HAP-1 (cell line): ENCODE measurements at regions not wholly inside any gene's neighbourhood (a gene's known extent, or its start where the extent isn't known, plus 50 kb on each side); places are given as distances from the start of the nearest gene placed in this dataset.
"Not testable (repeated sequence)": the region's sequence is repeated elsewhere in the genome, so short reads cannot be mapped to it uniquely, and the experiment has no call there.

ENCODE experiments used
- DNase-seq, 2 experiments: peaks; one replicate each; pipeline ENCODE4 v3.0.0-alpha.2; 2016 to 2020; ENCODE audit warnings: low spot score in 2 of 2
- H3K27me3 ChIP-seq: fragments of 250-450 bp; sonication (Bioruptor Pico); 2 replicates; pipeline ENCODE4 v1.5.1; 2020; ENCODE audit warnings: low read depth, mild to moderate bottlenecking, moderate library complexity
- H3K36me3 ChIP-seq: fragments of 250-450 bp; sonication (Bioruptor Pico); replicated peaks from 2 replicates; pipeline ENCODE4 v1.5.1; 2020; ENCODE audit warnings: mild to moderate bottlenecking
- H3K4me1 ChIP-seq: fragments of 250-450 bp; sonication (Bioruptor Pico); 2 replicates; pipeline ENCODE4 v1.5.1; 2020; ENCODE audit warnings: mild to moderate bottlenecking
- H3K4me3 ChIP-seq: fragments of 250-450 bp; sonication (Bioruptor Pico); 2 replicates; pipeline ENCODE4 v1.5.1; 2020; ENCODE audit warnings: mild to moderate bottlenecking, moderate library complexity
- H3K9me3 ChIP-seq: fragments of 250-450 bp; sonication (Bioruptor Pico); 2 replicates; pipeline ENCODE4 v1.5.1; 2020; ENCODE audit warnings: mild to moderate bottlenecking, moderate library complexity
- in situ Hi-C: fragments of 300-500 bp; cut with MboI; formaldehyde crosslinking; loops from 3 replicates; pipeline ENCODE4 v1.14.3; 2020; ENCODE audit warnings: low sequenced_read_pairs, inconsistent platforms, mixed read lengths

DNA sequence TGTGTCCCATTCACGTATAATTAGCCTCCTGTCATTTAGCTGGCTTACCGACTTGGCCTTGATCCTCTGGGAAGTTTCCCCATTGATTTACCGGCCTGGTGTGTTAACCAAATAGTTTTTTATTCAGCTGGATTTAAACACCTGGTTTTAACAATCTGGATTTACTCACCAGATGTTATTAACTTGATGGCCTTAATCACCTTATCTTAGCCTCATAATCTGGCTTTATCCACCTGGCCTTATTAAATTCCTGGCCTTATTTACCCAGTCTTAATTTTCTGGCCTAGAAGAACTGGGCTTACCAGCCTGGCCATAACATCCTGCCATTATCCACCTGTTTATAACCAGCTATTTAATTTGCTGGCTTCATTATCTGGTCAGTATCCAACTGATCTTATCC lies 89.9 kb downstream of the IL12A start:
- H3K36me3 ChIP-seq: no peaks in the 10 kb centered on the region
- DNase-seq: no peak
- no peaks in the 10 kb centered on the region for H3K4me1 ChIP-seq
- H3K4me3 ChIP-seq: no peak overlapping the region
- H3K9me3 ChIP-seq: no peaks in the 10 kb centered on the region
- no peaks in the 10 kb centered on the region for H3K27me3 ChIP-seq
- in situ Hi-C loops: no loop called here

DNA sequence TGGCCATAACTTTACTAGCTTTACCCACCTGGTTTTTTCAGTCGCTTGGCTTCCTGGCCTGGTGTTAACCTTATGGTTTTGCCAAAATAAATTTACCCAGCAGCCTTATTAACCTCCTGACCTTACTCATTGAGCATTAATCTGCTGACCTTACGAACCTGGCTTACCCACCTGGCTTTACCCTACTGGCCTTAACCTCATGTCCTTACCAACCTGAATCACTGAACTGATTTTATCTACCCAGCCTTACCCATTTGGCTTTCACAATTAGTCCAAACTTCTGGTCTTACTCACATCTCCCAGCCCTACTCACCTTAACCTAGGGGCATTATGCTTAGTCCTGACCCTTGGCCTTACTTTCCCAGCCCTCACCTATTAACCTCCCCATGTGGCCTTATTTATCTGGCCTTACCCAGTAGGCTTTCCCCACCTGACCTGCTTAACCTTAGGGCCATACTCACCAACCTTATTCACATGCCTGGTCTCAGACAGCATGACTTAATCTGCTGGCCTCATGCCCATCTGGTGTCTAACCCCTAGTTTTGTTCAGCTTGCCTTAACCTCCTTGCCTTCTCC lies 93.4 kb downstream of the IL12A start:
- no peaks in the 10 kb centered on the region for H3K27me3 ChIP-seq
- H3K36me3 ChIP-seq: no peaks in the 10 kb centered on the region
- in situ Hi-C loops: no loop called here
- no peak overlapping the region for H3K4me3 ChIP-seq
- H3K4me1 ChIP-seq: no peaks in the 10 kb centered on the region
- no peaks in the 10 kb centered on the region for H3K9me3 ChIP-seq
- no peak for DNase-seq

DNA sequence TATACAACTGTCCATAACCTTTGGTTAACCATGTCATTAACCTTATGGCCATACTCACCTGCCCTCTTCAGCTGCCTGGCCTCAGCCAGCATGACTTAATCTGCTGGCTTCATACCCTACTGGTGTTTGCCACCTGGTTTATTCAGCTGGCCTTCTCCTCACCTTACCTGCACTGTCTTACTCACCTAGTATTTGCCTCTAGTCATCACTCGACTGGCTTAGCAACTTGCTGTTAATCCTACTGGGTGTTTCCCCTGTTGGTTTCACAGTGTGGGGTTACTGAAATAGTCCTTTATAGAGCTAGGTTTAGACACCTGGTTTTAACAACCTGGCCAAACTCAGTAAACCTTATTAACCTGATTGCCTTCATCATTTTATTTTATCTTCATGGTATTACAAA lies 96.4 kb downstream of the IL12A start:
- H3K4me1 ChIP-seq: no peaks in the 10 kb centered on the region
- H3K27me3 ChIP-seq: no peaks in the 10 kb centered on the region
- no peak overlapping the region for H3K4me3 ChIP-seq
- H3K9me3 ChIP-seq: no peaks in the 10 kb centered on the region; the same call in 1 of the 2 replicates
- no peak for DNase-seq
- in situ Hi-C loops: no loop called here
- H3K36me3 ChIP-seq: no peaks in the 10 kb centered on the region

DNA sequence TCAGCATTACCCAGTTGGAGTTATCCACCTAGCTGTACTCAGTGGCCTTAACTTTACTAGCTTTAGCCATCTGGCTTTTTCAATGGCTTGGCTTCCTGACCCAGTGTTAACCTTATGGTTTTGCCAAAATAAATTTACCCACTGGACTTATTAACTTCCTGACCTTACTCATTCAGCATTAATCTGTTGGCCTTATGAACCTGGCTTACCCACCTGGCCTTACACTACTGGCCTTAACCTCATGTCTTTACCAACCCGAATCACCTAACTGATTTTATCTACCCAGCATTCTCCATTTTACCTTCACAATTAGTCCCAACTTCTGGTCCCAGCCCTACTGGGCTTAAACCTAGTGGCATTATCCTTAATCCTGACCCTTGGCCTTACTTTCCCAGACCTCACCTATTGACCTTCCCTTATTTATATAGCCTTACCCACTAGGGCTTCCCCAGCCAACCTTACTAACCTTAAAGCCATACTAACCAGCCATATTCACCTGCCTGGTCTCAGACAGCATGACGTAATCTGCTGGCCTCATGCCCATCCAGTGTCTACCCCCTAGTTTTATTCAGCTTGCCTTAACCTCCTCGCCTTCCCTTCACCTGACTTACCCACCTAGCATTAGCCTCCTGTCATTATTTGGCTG lies 100.0 kb downstream of the IL12A start:
- H3K4me3 ChIP-seq: no peak overlapping the region
- DNase-seq: no peak
- H3K9me3 ChIP-seq: no peaks in the 10 kb centered on the region; the same call in 1 of the 2 replicates
- in situ Hi-C loops: no loop called here
- H3K27me3 ChIP-seq: no peaks in the 10 kb centered on the region
- H3K4me1 ChIP-seq: no peaks in the 10 kb centered on the region
- no peaks in the 10 kb centered on the region for H3K36me3 ChIP-seq

DNA sequence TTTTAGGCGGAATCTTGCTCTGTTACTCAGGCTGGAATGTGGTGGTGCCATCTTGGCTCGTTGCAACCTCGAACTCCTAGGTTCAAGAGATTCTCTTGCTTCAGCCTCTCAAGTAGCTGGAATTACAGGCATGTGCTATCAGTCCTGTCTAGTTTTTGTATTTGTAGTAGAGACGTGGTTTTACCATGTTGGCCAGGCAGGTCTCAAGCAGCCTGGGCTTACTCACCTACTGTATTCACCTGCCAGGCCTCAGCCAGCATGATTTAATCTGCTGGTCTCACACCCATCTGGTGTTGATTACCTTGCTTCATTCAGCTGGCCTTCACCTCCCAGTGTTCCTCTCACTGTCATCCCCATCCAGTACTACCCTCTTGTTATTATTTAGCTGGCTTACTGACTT lies 102.0 kb downstream of the IL12A start:
- H3K36me3 ChIP-seq: no peaks in the 10 kb centered on the region
- H3K27me3 ChIP-seq: no peaks in the 10 kb centered on the region
- H3K9me3 ChIP-seq: no peaks in the 10 kb centered on the region; the same call in 1 of the 2 replicates
- H3K4me1 ChIP-seq: no peaks in the 10 kb centered on the region
- in situ Hi-C loops: no loop called here
- no peak for DNase-seq
- no peak overlapping the region for H3K4me3 ChIP-seq

DNA sequence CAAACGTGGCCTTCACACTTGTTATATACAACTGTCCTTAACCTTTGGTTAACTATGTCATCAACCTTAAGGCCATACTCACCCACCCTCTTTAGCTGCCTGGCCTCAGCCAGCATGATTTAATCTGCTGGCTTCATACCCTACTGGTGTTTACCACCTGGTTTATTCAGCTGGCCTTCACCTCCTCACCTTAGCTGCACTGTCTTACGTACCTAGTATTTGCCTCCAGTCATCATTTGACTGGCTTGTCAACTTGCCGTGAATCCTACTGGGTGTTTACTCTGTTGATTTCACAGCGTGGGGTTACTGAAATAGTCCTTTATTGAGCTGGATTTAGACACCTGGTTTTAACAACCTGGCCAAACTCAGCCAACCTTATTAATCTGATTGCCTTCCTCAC lies 102.8 kb downstream of the IL12A start:
- Histone ChIP-seq H3K36me3 (no peaks in the 10 kb centered on the region), H3K27me3 (no peaks in the 10 kb centered on the region), H3K9me3 (no peaks in the 10 kb centered on the region; the same call in 1 of the 2 replicates), H3K4me1 (no peaks in the 10 kb centered on the region), H3K4me3 (no peak overlapping the region)
- in situ Hi-C loops: no loop called here
- DNase-seq: no peak

DNA sequence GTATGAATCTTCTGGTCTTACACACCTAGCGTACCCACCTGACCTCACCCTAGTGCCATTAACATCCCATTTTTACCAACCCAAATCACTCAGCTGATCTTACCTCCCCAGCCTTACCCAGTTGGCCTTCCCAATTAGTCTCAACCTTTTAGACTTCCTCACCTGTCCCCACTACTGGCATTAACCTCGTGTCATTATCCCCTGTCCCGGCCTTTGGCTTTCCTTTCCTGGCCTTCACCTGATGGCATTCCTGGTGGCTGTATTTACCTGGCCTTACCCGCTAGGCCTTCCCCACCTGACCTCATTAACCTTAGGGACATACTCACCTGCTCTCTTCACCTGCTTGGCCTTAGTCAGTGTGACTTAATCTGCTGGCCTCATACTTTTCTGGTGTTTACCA lies 104.1 kb downstream of the IL12A start:
- Histone ChIP-seq H3K9me3 (no peaks in the 10 kb centered on the region; the same call in 1 of the 2 replicates), H3K27me3 (no peaks in the 10 kb centered on the region), H3K36me3 (no peaks in the 10 kb centered on the region), H3K4me1 (no peaks in the 10 kb centered on the region), H3K4me3 (no peak overlapping the region)
- DNase-seq: no peak
- in situ Hi-C loops: no loop called here

DNA sequence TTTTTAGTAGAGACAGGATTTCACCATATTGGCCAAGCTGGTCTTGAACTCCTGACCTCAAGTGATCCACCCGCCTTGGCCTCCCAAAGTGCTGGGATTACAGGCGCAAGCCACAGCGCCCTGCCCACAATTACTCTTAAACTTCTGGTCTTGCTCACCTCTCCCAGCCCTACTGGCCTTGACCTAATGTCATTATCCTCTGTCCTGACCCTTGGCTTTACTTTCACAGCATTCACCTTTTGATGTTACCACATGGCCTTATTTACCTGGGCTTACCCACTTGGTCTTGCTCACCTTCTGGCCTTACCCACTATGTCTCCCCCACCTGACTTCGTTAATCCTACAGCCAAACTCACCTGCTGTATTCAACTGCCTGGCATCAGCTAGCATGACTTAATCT lies 105.9 kb downstream of the IL12A start:
- H3K27me3 ChIP-seq: no peaks in the 10 kb centered on the region
- no peaks in the 10 kb centered on the region for H3K4me1 ChIP-seq
- no peaks in the 10 kb centered on the region for H3K36me3 ChIP-seq
- no peaks in the 10 kb centered on the region for H3K9me3 ChIP-seq
- in situ Hi-C loops: no loop called here
- no peak overlapping the region for H3K4me3 ChIP-seq
- no peak for DNase-seq

DNA sequence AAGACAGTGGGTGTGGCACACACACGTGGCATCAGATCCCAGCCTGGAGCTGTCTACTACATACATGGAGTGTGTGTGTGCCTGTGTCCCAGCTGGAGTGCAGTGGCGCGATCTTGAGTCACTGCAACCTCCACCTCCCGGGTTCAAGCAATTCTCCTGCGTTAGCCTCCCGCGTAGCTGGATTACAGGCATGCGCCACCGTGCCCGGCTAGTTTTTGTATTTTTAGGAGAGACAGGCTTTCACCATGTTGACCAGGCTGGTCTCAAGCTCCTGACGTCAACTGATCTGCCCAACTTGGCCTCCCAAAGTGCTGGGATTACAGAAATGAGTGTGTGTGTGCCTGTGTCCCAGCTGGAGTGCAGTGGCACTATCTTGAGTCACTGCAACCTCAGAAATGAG lies 108.8 kb downstream of the IL12A start:
- Histone ChIP-seq H3K27me3 (no peaks in the 10 kb centered on the region), H3K9me3 (no peaks in the 10 kb centered on the region), H3K4me3 (no peak overlapping the region), H3K36me3 (no peaks in the 10 kb centered on the region), H3K4me1 (no peaks in the 10 kb centered on the region)
- DNase-seq: no peak
- in situ Hi-C loops: no loop called here

DNA sequence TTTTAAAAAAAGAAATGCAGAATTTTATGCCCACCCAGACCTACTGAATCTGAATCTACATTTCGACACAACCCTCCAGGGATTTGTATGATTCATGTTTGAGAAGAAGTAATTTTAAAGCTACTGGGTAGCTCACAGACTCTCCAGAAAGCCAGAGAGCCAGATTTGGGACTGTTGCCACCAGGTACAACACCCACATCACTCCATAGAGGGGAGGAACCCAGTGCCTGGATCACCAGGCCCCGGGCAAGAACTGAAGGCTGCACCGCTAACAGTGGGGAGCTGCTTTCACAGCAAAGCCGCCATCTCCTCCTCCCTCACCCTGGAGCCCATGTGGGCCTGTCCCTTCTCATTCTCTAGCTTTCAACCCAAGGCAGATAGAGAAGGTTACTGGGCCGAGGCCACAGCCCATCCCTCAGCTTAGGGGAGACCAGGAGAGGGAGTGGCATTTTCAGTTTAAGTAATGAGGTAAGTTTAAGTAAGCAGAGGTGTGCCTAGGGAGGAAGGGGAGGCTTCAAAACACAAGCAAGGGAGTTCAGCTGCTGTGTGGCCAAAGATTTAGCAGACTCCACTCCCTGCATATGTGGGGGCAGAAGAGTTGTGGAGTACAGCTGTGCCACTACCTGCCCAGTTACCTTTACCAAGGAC lies 109.8 kb downstream of the IL12A start:
- in situ Hi-C loops: no loop called here
- H3K4me3 ChIP-seq: no peak overlapping the region
- DNase-seq: no peak
- no peaks in the 10 kb centered on the region for H3K4me1 ChIP-seq
- H3K9me3 ChIP-seq: no peaks in the 10 kb centered on the region
- no peaks in the 10 kb centered on the region for H3K36me3 ChIP-seq
- H3K27me3 ChIP-seq: no peaks in the 10 kb centered on the region

DNA sequence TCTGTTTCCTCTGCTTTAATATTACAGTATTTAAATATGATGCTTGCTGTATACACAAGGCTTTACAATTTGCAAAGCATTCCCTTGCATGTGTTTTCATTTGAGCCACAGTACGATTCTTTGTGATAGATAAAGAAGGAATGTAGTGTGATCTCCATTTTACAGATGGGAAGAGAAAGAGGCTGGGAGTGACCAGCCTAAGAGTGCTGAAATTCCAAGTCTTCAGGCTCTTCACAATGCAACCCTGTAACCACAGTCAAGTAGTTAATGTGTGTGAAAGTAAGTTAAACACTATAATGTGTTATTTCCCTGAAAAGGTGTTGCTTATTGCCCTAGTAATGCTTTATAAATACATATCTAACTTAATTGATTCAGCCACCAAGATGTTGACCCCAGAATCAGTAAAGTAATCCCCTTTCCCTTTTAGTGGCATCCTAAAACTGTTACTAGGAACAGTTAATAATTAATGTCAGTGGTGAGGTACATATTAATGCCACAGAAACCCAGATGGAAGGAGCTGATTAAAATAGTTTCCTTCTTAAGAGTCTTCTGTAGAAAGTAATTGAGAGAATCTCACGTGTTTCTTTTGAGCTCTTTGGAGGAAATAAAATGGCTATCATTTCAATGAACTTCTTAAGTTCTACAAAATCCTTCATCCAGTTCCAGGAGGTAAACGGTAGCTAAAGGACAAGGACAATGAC lies 110.4 kb downstream of the IL12A start:
- no peak overlapping the region for H3K4me3 ChIP-seq
- in situ Hi-C loops: no loop called here
- H3K9me3 ChIP-seq: no peaks in the 10 kb centered on the region
- DNase-seq: no peak
- H3K36me3 ChIP-seq: no peaks in the 10 kb centered on the region
- no peaks in the 10 kb centered on the region for H3K27me3 ChIP-seq
- no peaks in the 10 kb centered on the region for H3K4me1 ChIP-seq

DNA sequence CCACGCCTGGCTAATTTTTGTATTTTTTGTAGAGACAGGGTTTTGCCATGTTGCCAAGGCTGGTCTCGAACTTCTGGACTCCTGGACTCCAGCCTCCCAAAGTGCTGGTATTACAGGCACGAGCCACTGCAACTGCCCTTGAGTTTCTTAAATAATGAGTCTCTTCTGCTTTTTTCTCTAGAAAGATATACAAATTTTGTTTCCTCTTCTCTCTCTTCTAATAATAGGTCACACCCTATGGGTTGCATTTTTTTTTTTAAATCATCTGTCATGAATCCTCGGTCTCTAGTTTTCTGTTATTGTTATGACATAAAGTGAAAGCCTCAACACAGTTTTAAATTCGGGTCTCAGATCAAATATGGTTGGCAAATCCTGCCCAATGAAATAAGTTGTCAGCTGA lies 111.2 kb downstream of the IL12A start:
- H3K9me3 ChIP-seq: no peaks in the 10 kb centered on the region
- H3K27me3 ChIP-seq: no peaks in the 10 kb centered on the region
- no peaks in the 10 kb centered on the region for H3K36me3 ChIP-seq
- in situ Hi-C loops: no loop called here
- DNase-seq: no peak
- no peaks in the 10 kb centered on the region for H3K4me1 ChIP-seq
- H3K4me3 ChIP-seq: no peak overlapping the region

DNA sequence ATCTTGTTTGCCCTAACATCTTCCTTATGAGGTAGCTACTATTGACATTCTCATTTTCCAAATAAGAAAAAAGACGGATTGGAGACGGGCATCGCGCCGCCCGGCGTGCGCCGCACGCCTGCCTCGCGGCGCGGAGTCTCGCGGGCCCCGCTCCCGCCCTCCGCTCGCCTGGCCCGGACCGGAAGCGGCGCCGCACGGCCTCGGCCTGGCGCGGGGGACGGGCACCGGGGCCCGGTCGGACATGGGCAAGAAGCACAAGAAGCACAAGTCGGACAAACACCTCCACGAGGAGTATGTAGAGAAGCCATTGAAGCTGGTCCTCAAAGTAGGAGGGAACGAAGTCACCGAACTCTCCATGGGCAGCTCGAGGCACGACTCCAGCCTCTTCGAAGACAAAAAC lies 112.0 kb downstream of the IL12A start:
- H3K4me3 ChIP-seq: no peak overlapping the region

DNA sequence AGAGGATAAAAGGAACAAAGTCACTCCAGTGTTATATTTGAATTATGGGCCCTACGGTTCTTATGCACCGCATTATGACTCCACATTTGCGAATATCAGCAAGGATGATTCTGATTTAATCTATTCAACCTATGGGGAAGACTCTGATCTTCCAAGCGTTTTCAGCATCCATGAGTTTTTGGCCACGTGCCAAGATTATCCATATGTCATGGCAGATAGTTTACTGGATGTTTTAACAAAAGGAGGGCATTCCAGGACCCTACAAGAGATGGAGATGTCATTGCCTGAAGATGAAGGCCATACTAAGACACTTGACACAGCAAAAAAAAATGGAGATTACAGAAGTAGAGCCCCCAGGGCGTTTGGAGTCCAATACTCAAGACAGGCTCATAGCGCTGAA lies 113.4 kb downstream of the IL12A start:
- H3K27me3 ChIP-seq, H3K9me3 ChIP-seq, H3K36me3 ChIP-seq, in situ Hi-C loops, H3K4me3 ChIP-seq, H3K4me1 ChIP-seq, DNase-seq: not testable (repeated sequence)

More for the DNA sequence above, 112.0 kb downstream of the IL12A start:
- no peak for DNase-seq
- in situ Hi-C loops: no loop called here
- Histone ChIP-seq H3K36me3 (no peaks in the 10 kb centered on the region), H3K4me1 (no peaks in the 10 kb centered on the region), H3K9me3 (no peaks in the 10 kb centered on the region), H3K27me3 (no peaks in the 10 kb centered on the region)
